ENCODE measurements at regions not wholly inside any gene's neighbourhood (a gene's known extent, or its start where the extent isn't known, plus 50 kb on each side); places are given as distances from the start of the nearest gene placed in this dataset.
A peak's percentile ranks its signal among the peaks of the same experiment; 100 is the strongest.

GRCh38 chr2:173589604-173590275, 235.1 kb downstream of the CDCA7 start:
- peak overlapping the region in 3 of 5 donors; percentile 44 to 50 (median 47) for H3K27ac ChIP-seq
- no peak overlapping the region for H3K4me3 ChIP-seq
- H3K36me3 ChIP-seq, result no peaks in the 10 kb centered on the region
- intact Hi-C loops (cut with DNase I; ENCODE audit: low total_unique reads), result no loop called here
- no peaks in the 10 kb centered on the region for H3K27me3 ChIP-seq
- DNase-seq, result no peak
- H3K4me1 ChIP-seq, result peaks cover 0 to 16% (median 3%) of the 10 kb centered on the region in 4 donors
- peaks cover 5 to 11% (median 7%) of the 10 kb centered on the region in 4 donors for H3K9me3 ChIP-seq
- 53 to 70% (median 63%) methylated on average over 3 of the region's 3 CpGs for WGBS, 5 donors
- no peak for TF ChIP-seq POLR2A (IDR thresholded peaks at IDR 0.05)
- TF ChIP-seq EP300 (IDR thresholded peaks at IDR 0.05), result no peak
- TF ChIP-seq POLR2AphosphoS5 (IDR thresholded peaks at IDR 0.05), result no peak
- TF ChIP-seq CTCF (IDR thresholded peaks at IDR 0.05), result no peak

GRCh38 chr2:173590276-173590861, 235.7 kb downstream of the CDCA7 start:
- no peaks in the 10 kb centered on the region for H3K36me3 ChIP-seq
- H3K4me3 ChIP-seq, result peak overlapping the region in 2 of 4 donors; percentile 10 to 15
- peak overlapping the region in 3 of 5 donors; percentile 44 to 50 (median 47) for H3K27ac ChIP-seq
- peak; percentile 16 to 69 for DNase-seq
- peaks cover 0 to 16% (median 3%) of the 10 kb centered on the region in 4 donors for H3K4me1 ChIP-seq
- intact Hi-C loops (cut with DNase I; ENCODE audit: low total_unique reads), result no loop called here
- H3K9me3 ChIP-seq, result peaks cover 5 to 11% (median 7%) of the 10 kb centered on the region in 4 donors
- H3K27me3 ChIP-seq, result no peaks in the 10 kb centered on the region
- TF ChIP-seq EP300 (IDR thresholded peaks at IDR 0.05), result no peak
- TF ChIP-seq POLR2AphosphoS5 (IDR thresholded peaks at IDR 0.05), result no peak
- 28 to 64% (median 39%) methylated on average over 6 of the region's 6 CpGs for WGBS, 5 donors

- no peak for DNase-seq
- no peak for TF ChIP-seq CTCF (IDR thresholded peaks at IDR 0.05)
- TF ChIP-seq EP300 (IDR thresholded peaks at IDR 0.05), result no peak
- no peak for TF ChIP-seq POLR2AphosphoS5 (IDR thresholded peaks at IDR 0.05)
- no peak for TF ChIP-seq POLR2A (IDR thresholded peaks at IDR 0.05)
- peaks cover 5 to 11% (median 7%) of the 10 kb centered on the region in 4 donors for H3K9me3 ChIP-seq
- no peaks in the 10 kb centered on the region for H3K27me3 ChIP-seq
- intact Hi-C loops (cut with DNase I; ENCODE audit: low total_unique reads), result no loop called here
- no peak overlapping the region for H3K27ac ChIP-seq
- no peak overlapping the region for H3K4me3 ChIP-seq
- peaks cover 0 to 16% (median 3%) of the 10 kb centered on the region in 4 donors for H3K4me1 ChIP-seq
- H3K36me3 ChIP-seq, result no peaks in the 10 kb centered on the region
Measured at GRCh38 chr2:173593109-173593508, 238.4 kb downstream of the CDCA7 start.

GRCh38 chr2:173596244-173596643, 241.6 kb downstream of the CDCA7 start:
- no peak overlapping the region for H3K27ac ChIP-seq
- no peaks in the 10 kb centered on the region for H3K36me3 ChIP-seq
- H3K4me3 ChIP-seq, result no peak overlapping the region
- intact Hi-C loops (cut with DNase I; ENCODE audit: low total_unique reads), result no loop called here
- H3K27me3 ChIP-seq, result no peaks in the 10 kb centered on the region
- DNase-seq, result no peak
- peaks cover 5 to 11% (median 7%) of the 10 kb centered on the region in 4 donors for H3K9me3 ChIP-seq
- H3K4me1 ChIP-seq, result no peaks in the 10 kb centered on the region
- TF ChIP-seq POLR2AphosphoS5 (IDR thresholded peaks at IDR 0.05) (no peak), EP300 (IDR thresholded peaks at IDR 0.05) (no peak), CTCF (IDR thresholded peaks at IDR 0.05) (no peak), POLR2A (IDR thresholded peaks at IDR 0.05) (no peak)

- no peak for TF ChIP-seq POLR2AphosphoS5 (IDR thresholded peaks at IDR 0.05)
- no peak for TF ChIP-seq POLR2A (IDR thresholded peaks at IDR 0.05)
- TF ChIP-seq CTCF (IDR thresholded peaks at IDR 0.05), result no peak
- no peak for TF ChIP-seq EP300 (IDR thresholded peaks at IDR 0.05)
- intact Hi-C loops (cut with DNase I; ENCODE audit: low total_unique reads), result no loop called here
- Histone ChIP-seq H3K36me3 (no peaks in the 10 kb centered on the region), H3K27me3 (no peaks in the 10 kb centered on the region), H3K9me3 (peaks cover 0 to under 1% (median 0%) of the 10 kb centered on the region in 4 donors), H3K4me3 (no peak overlapping the region), H3K27ac (no peak overlapping the region), H3K4me1 (no peaks in the 10 kb centered on the region)
- DNase-seq, result no peak
Measured at GRCh38 chr2:173598525-173598924, 243.9 kb downstream of the CDCA7 start.

Data from stomach (tissue), 8 donors.